Activated CD8-positive, alpha-beta memory T cell treated with anti-CD3 and anti-CD28 coated beads, Interleukin-2, amount 50 U/mL, for 4 hours (primary cell): ENCODE measurements at regions not wholly inside any gene's neighbourhood (a gene's known extent, or its start where the extent isn't known, plus 50 kb on each side); places are given as distances from the start of the nearest gene placed in this dataset.

ENCODE experiments used
- DNase-seq: peaks from one replicate; pipeline ENCODE4 v3.0.0-alpha.2; 2020

GRCh38 chr1:38244218-38244845, 197.7 kb upstream of the POU3F1 start:
- no peak for DNase-seq

GRCh38 chr1:38243106-38243505, 196.5 kb upstream of the POU3F1 start:
- DNase-seq = no peak

GRCh38 chr1:38242506-38242905, 195.9 kb upstream of the POU3F1 start:
- no peak for DNase-seq

- DNase-seq = no peak
Measured at GRCh38 chr1:38241594-38242334, 195.2 kb upstream of the POU3F1 start.

GRCh38 chr1:38240618-38241017, 194.0 kb upstream of the POU3F1 start:
- no peak for DNase-seq

GRCh38 chr1:38239258-38239835, 192.8 kb upstream of the POU3F1 start:
- no peak for DNase-seq

- no peak for DNase-seq
Measured at GRCh38 chr1:38238294-38238693, 191.7 kb upstream of the POU3F1 start.

GRCh38 chr1:38235705-38236104, 189.1 kb upstream of the POU3F1 start:
- no peak for DNase-seq

- DNase-seq = no peak
Measured at GRCh38 chr1:38231941-38232340, 185.3 kb upstream of the POU3F1 start.

GRCh38 chr1:38228718-38229117, 182.1 kb upstream of the POU3F1 start:
- DNase-seq = no peak

GRCh38 chr1:38225745-38226144, 179.2 kb upstream of the POU3F1 start:
- no peak for DNase-seq

- DNase-seq = no peak
Measured at GRCh38 chr1:38223391-38223790, 176.8 kb upstream of the POU3F1 start.

- no peak for DNase-seq
Measured at GRCh38 chr1:38222891-38223290, 176.3 kb upstream of the POU3F1 start.

GRCh38 chr1:38221006-38221649, 174.5 kb upstream of the POU3F1 start:
- no peak for DNase-seq

GRCh38 chr1:38217316-38217715, 170.7 kb upstream of the POU3F1 start:
- DNase-seq = no peak

- DNase-seq = no peak
Measured at GRCh38 chr1:38213646-38214434, 167.2 kb upstream of the POU3F1 start.

- DNase-seq = no peak
Measured at GRCh38 chr1:38210895-38211177, 164.2 kb upstream of the POU3F1 start.

- DNase-seq = no peak
Measured at GRCh38 chr1:38210021-38210894, 163.7 kb upstream of the POU3F1 start.

- DNase-seq = no peak
Measured at GRCh38 chr1:38208716-38209632, 162.4 kb upstream of the POU3F1 start.

- no peak for DNase-seq
Measured at GRCh38 chr1:38207906-38208305, 161.3 kb upstream of the POU3F1 start.

- no peak for DNase-seq
Measured at GRCh38 chr1:38207275-38207674, 160.7 kb upstream of the POU3F1 start.
